Transverse colon (tissue), 4 donors: ENCODE measurements at regions not wholly inside any gene's neighbourhood (a gene's known extent, or its start where the extent isn't known, plus 50 kb on each side); places are given as distances from the start of the nearest gene placed in this dataset.

Experiments
- EP300 ChIP-seq: sonication (generic); formaldehyde crosslinking; IDR thresholded peaks from one replicate; pipeline ENCODE4 v1.6.1; 2017; ENCODE audit warnings: antibody characterized with exemption, low read depth
- POLR2A ChIP-seq: fragments of 450-650 bp; IDR thresholded peaks from one replicate; pipeline ENCODE4 v1.6.1; 2016; ENCODE audit warnings: antibody characterized with exemption, mild to moderate bottlenecking, moderate library complexity
- POLR2AphosphoS5 ChIP-seq, 3 donors: sonication (generic); formaldehyde crosslinking; IDR thresholded peaks; one replicate each; pipeline ENCODE4 v1.6.1; 2016; ENCODE audit warnings: antibody characterized with exemption in 3 of 3
- TF ChIP-seq, protein P1 (sequence below), 5 experiments: fragments of 200-600 bp in 3 of 5; fragments of 450-650 bp in 2 of 5; sonication (generic) in 3 of 5; IDR thresholded peaks; 1 replicate in 2 of 5; 2 replicates in 3 of 5; pipeline ENCODE4 v1.5.1; 2016 to 2017; ENCODE audit warnings: antibody characterized with exemption in 5 of 5, inconsistent platforms in 3 of 5, mild to moderate bottlenecking in 2 of 5, moderate library complexity in 1 of 5

GRCh38 chr2:206853915-206854314, 85.4 kb upstream of the CPO start:
- TF ChIP-seq, protein P1, sequence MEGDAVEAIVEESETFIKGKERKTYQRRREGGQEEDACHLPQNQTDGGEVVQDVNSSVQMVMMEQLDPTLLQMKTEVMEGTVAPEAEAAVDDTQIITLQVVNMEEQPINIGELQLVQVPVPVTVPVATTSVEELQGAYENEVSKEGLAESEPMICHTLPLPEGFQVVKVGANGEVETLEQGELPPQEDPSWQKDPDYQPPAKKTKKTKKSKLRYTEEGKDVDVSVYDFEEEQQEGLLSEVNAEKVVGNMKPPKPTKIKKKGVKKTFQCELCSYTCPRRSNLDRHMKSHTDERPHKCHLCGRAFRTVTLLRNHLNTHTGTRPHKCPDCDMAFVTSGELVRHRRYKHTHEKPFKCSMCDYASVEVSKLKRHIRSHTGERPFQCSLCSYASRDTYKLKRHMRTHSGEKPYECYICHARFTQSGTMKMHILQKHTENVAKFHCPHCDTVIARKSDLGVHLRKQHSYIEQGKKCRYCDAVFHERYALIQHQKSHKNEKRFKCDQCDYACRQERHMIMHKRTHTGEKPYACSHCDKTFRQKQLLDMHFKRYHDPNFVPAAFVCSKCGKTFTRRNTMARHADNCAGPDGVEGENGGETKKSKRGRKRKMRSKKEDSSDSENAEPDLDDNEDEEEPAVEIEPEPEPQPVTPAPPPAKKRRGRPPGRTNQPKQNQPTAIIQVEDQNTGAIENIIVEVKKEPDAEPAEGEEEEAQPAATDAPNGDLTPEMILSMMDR (IDR thresholded peaks at IDR 0.05) = no peak
- TF ChIP-seq EP300 (no peak), POLR2A (no peak), POLR2AphosphoS5 (IDR thresholded peaks at IDR 0.05) (no peak)
